Endothelial cell (in vitro differentiated cells): ENCODE measurements at regions not wholly inside any gene's neighbourhood (a gene's known extent, or its start where the extent isn't known, plus 50 kb on each side); places are given as distances from the start of the nearest gene placed in this dataset.

Experiments used
- DNase-seq: peaks from one replicate; pipeline ENCODE4 v3.0.0; 2021; ENCODE audit warnings: low spot score
- H3K27ac Mint-ChIP-seq: one replicate; pipeline ENCODE4 v1.8.0; 2021; ENCODE audit warnings: mixed read lengths, inconsistent platforms; ENCODE audit not compliant: unreplicated experiment
- H3K27me3 Mint-ChIP-seq: one replicate; pipeline ENCODE4 v1.8.0; 2021; ENCODE audit warnings: mild to moderate bottlenecking, moderate library complexity, mixed read lengths, inconsistent platforms; ENCODE audit not compliant: unreplicated experiment
- H3K36me3 Mint-ChIP-seq: one replicate; pipeline ENCODE4 v1.8.0; 2021; ENCODE audit warnings: mild to moderate bottlenecking, low read depth, mixed read lengths, inconsistent platforms; ENCODE audit not compliant: unreplicated experiment
- H3K4me1 Mint-ChIP-seq: one replicate; pipeline ENCODE4 v1.8.0; 2021; ENCODE audit warnings: mild to moderate bottlenecking, mixed read lengths, inconsistent platforms; ENCODE audit not compliant: unreplicated experiment
- H3K4me3 Mint-ChIP-seq: one replicate; pipeline ENCODE4 v1.8.0; 2021; ENCODE audit warnings: mild to moderate bottlenecking, mixed read lengths, inconsistent platforms; ENCODE audit not compliant: unreplicated experiment
- H3K9me3 Mint-ChIP-seq: one replicate; pipeline ENCODE4 v1.8.0; 2021; ENCODE audit warnings: mixed read lengths, inconsistent platforms; ENCODE audit not compliant: unreplicated experiment
- CTCF ChIP-seq: fragments of 200-600 bp; sonication (generic); IDR thresholded peaks from one replicate; pipeline ENCODE4 v1.5.0; 2021; ENCODE audit warnings: antibody characterized with exemption; ENCODE audit not compliant: unreplicated experiment

DNA sequence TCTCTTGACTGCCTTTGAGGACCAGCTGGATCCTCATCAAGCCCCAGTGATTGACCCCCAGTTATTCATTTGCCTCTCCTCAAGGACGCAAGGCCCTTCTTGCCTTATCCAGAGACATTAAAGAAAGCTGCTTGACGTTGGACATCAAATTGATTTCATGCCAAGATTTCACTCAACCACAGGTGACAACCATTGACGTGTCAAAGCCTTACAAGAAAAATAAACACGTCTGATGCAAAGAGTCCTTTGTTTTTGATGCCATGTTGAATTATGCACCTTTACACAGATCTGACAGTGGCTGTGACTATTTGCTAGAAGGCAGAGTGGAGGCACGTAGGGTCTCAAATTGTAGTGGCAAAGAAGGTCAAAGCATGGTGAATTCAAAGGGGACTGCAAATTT, 666.2 kb upstream of the CAMK1G start:
- no peaks in the 10 kb centered on the region for H3K36me3 Mint-ChIP-seq
- peaks cover under 1% of the 10 kb centered on the region for H3K27me3 Mint-ChIP-seq
- no peak overlapping the region for H3K27ac Mint-ChIP-seq
- H3K4me3 Mint-ChIP-seq: no peak overlapping the region
- H3K4me1 Mint-ChIP-seq: no peaks in the 10 kb centered on the region
- H3K9me3 Mint-ChIP-seq: no peaks in the 10 kb centered on the region
- no peak for TF ChIP-seq CTCF
- no peak for DNase-seq

GRCh38 chr1:208917723-208918122, 665.8 kb upstream of the CAMK1G start:
- Mint-ChIP-seq H3K36me3 (no peaks in the 10 kb centered on the region), H3K4me3 (no peak overlapping the region), H3K4me1 (no peaks in the 10 kb centered on the region), H3K27me3 (peaks cover 2% of the 10 kb centered on the region), H3K27ac (no peak overlapping the region), H3K9me3 (no peaks in the 10 kb centered on the region)
- no peak for DNase-seq
- TF ChIP-seq CTCF: no peak

- DNase-seq: no peak
- Mint-ChIP-seq H3K4me3 (no peak overlapping the region), H3K4me1 (no peaks in the 10 kb centered on the region), H3K9me3 (no peaks in the 10 kb centered on the region), H3K36me3 (no peaks in the 10 kb centered on the region), H3K27ac (no peak overlapping the region), H3K27me3 (peaks cover 2% of the 10 kb centered on the region)
- no peak for TF ChIP-seq CTCF
These were observed 665.4 kb upstream of the CAMK1G start for GRCh38 chr1:208918160-208918559.

DNA sequence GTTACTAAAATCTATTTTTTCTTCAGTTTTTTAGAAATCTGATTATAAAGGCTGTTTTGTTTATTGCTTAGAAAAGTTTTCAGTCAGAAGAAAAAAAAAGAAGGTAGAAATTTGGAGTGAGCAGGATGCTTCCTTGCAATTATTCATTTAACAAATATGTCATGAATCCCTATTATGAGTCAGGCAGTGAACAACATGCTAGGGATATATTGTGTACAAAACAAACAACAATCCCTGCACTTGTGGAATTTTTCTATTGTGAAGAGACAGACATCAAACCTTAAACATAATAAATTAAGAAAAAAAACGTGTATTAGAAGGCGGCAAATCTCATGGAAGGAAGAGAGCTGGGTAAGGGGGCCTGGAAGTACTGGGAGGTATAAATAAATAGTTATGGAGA, 664.1 kb upstream of the CAMK1G start:
- Mint-ChIP-seq H3K27ac (no peak overlapping the region), H3K4me3 (no peak overlapping the region), H3K36me3 (no peaks in the 10 kb centered on the region), H3K9me3 (no peaks in the 10 kb centered on the region), H3K27me3 (peaks cover 2% of the 10 kb centered on the region), H3K4me1 (no peaks in the 10 kb centered on the region)
- DNase-seq: no peak
- no peak for TF ChIP-seq CTCF

DNA sequence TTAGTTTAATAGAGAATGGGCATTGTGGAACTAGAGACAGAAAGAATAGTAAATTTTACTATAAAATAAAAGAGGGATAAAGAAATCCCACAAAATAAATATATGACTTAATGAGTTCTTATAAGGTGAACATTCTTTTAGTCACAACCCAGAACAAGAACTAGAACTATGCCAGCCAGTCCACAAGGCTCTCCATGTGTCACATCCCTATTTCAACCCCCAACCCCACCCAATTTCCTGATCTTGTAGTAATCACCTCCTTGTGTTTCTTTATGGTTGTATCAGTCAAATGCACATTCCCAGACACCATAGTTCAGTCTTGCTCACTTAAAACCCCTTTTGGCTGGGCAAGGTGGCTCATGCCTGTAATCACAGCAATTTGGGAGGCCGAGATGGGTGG, 662.3 kb upstream of the CAMK1G start:
- H3K27ac Mint-ChIP-seq: no peak overlapping the region
- H3K36me3 Mint-ChIP-seq: no peaks in the 10 kb centered on the region
- H3K27me3 Mint-ChIP-seq: peaks cover 2% of the 10 kb centered on the region
- no peak overlapping the region for H3K4me3 Mint-ChIP-seq
- DNase-seq: no peak
- H3K4me1 Mint-ChIP-seq: no peaks in the 10 kb centered on the region
- H3K9me3 Mint-ChIP-seq: no peaks in the 10 kb centered on the region
- no peak for TF ChIP-seq CTCF
